ENCODE measurements at regions not wholly inside any gene's neighbourhood (a gene's known extent, or its start where the extent isn't known, plus 50 kb on each side); places are given as distances from the start of the nearest gene placed in this dataset.

DNA sequence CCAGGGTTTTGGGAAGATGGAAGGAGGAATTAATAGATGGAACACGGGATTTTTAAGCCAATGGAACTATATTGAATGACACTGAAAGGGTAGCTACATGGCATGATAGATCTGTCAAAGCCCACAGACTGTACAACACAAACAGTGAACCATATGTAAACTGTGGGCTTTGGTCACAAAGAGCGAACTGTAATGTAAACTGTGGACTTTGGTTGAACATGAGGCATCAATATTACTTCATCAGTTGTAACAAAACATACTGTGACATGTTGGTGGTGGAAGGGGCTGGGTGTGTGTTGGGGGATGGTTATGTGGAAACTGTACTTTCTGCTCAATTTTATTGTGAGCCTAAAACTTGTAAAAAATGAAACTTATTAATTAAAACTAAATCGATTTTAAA is 210.6 kb upstream of the HMGA2 start:
- Histone ChIP-seq H3K4me1 (ENCODE audit: control insufficient read depth, insufficient read depth, low read length) (no peaks in the 10 kb centered on the region), H3K9ac (ENCODE audit: low read length) (no peak overlapping the region), H3K36me3 (ENCODE audit: control insufficient read depth, insufficient read depth, low read length) (no peaks in the 10 kb centered on the region), H3K27me3 (ENCODE audit: control insufficient read depth, insufficient read depth, low read length) (no peaks in the 10 kb centered on the region), H3K9me3 (ENCODE audit: control insufficient read depth, insufficient read depth, low read depth, low read length) (0 out of 2 replicates have a peak, but pooled peaks cover 2% of the 10 kb centered on the region), H3K4me3 (ENCODE audit: low read depth, low read length) (no peak overlapping the region), H3K27ac (ENCODE audit: low read depth, low read length) (no peak overlapping the region)

DNA sequence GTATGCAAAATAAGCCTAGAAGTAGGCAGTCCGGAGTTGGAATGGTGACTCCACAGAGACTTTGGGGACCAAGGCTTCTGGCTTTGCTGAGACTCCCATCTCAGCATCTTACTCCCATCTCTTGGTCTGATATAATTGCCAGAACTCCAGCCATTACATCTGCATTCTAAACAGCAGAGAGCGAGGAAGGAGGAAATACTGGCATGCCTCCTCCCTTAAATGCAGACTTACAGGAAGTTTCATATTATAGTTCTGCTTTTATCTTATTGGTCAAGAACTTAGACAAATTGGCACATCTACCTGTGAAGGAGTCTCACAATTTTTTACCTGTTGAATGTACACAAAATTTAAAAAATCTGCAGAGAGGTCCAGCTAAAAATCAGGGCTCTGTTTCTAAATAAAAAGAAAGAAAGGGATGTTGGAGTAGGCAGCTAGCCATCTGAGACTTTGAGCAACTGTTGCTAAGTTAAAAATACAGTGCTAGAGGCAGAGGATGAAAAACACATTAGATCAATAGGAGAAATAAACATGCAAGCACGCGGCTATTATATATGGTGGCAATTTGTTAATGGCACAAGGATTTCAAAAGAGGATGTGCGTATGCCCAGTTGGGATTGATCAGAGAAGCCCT is 209.9 kb upstream of the HMGA2 start:
- Histone ChIP-seq H3K27me3 (ENCODE audit: control insufficient read depth, insufficient read depth, low read length) (no peaks in the 10 kb centered on the region), H3K4me3 (ENCODE audit: low read depth, low read length) (no peak overlapping the region), H3K27ac (ENCODE audit: low read depth, low read length) (no peak overlapping the region), H3K4me1 (ENCODE audit: control insufficient read depth, insufficient read depth, low read length) (no peaks in the 10 kb centered on the region), H3K36me3 (ENCODE audit: control insufficient read depth, insufficient read depth, low read length) (no peaks in the 10 kb centered on the region), H3K9ac (ENCODE audit: low read length) (no peak overlapping the region), H3K9me3 (ENCODE audit: control insufficient read depth, insufficient read depth, low read depth, low read length) (0 out of 2 replicates have a peak, but pooled peaks cover 2% of the 10 kb centered on the region)

DNA sequence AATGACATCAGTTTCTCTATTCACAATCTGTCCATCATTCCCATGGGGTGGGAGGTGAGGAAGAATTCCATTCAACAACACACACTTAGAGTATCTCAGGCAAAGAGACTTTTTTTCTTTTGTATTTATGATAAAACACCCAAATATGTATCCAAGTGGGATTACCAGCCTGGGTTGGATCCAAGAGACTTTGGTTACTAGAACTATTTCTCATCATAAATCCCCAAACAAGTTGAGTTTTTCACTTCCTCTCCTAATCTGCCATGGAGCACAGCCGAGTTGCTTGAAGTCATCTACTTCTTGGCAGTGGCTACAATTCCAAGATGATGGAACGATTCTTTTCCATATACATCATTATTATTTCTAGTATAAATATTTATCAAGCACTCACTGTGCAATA is 209.2 kb upstream of the HMGA2 start:
- H3K27ac ChIP-seq (ENCODE audit: low read depth, low read length): no peak overlapping the region
- H3K9me3 ChIP-seq (ENCODE audit: control insufficient read depth, insufficient read depth, low read depth, low read length): 0 out of 2 replicates have a peak, but pooled peaks cover 2% of the 10 kb centered on the region
- no peaks in the 10 kb centered on the region for H3K36me3 ChIP-seq (ENCODE audit: control insufficient read depth, insufficient read depth, low read length)
- H3K4me1 ChIP-seq (ENCODE audit: control insufficient read depth, insufficient read depth, low read length): peaks cover 3% of the 10 kb centered on the region; the same call in 1 of the 2 replicates
- no peak overlapping the region for H3K9ac ChIP-seq (ENCODE audit: low read length)
- no peak overlapping the region for H3K4me3 ChIP-seq (ENCODE audit: low read depth, low read length)
- H3K27me3 ChIP-seq (ENCODE audit: control insufficient read depth, insufficient read depth, low read length): no peaks in the 10 kb centered on the region

DNA sequence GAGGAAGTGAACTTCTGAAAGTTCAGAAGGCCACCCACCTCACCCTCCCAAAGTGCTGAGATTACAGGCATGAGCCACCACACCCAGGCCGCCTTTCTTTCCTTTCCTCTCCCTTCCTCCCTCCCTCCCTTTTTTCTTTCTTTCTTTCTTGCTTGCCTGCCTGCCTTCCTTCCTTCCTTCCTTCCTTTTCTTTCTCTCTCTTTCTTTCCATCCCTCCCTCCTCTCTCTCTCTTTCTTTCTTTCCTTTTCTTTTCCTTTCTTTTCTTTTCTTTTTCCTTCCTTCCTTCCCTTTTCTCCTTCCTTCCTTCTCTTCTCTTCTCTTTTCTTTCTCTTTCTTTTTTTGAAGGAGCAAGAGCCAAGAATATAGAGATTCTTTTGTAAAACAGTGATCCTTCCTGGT is 208.3 kb upstream of the HMGA2 start:
- no peaks in the 10 kb centered on the region for H3K36me3 ChIP-seq (ENCODE audit: control insufficient read depth, insufficient read depth, low read length)
- H3K27ac ChIP-seq (ENCODE audit: low read depth, low read length): no peak overlapping the region
- H3K9me3 ChIP-seq (ENCODE audit: control insufficient read depth, insufficient read depth, low read depth, low read length): 0 out of 2 replicates have a peak, but pooled peaks cover 2% of the 10 kb centered on the region
- H3K4me1 ChIP-seq (ENCODE audit: control insufficient read depth, insufficient read depth, low read length): peaks cover 3% of the 10 kb centered on the region; the same call in 1 of the 2 replicates
- H3K27me3 ChIP-seq (ENCODE audit: control insufficient read depth, insufficient read depth, low read length): no peaks in the 10 kb centered on the region
- H3K9ac ChIP-seq (ENCODE audit: low read length): no peak overlapping the region
- no peak overlapping the region for H3K4me3 ChIP-seq (ENCODE audit: low read depth, low read length)

DNA sequence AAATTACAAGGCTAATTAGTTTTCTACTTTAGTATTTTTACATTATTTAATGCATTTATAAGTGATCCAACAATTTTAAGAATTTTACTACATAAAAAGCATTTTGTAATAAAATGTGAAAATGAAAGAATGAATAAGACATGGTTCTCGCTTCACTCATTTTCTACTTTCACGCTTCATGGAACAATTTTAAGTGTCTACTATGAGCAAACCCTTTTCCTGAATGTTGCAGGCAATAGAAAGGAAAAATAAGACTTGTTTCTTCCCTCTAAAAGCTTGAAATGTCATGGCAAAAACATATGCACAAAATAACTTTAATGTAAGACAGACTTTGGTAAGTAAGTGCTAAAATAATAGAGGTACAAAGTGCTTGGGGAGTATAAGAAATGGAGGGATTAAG is 205.7 kb upstream of the HMGA2 start:
- peaks cover 3% of the 10 kb centered on the region; the same call in 1 of the 2 replicates for H3K4me1 ChIP-seq (ENCODE audit: control insufficient read depth, insufficient read depth, low read length)
- no peak overlapping the region for H3K9ac ChIP-seq (ENCODE audit: low read length)
- no peak overlapping the region for H3K27ac ChIP-seq (ENCODE audit: low read depth, low read length)
- 0 out of 2 replicates have a peak, but pooled peaks cover 2% of the 10 kb centered on the region for H3K9me3 ChIP-seq (ENCODE audit: control insufficient read depth, insufficient read depth, low read depth, low read length)
- no peak overlapping the region for H3K4me3 ChIP-seq (ENCODE audit: low read depth, low read length)
- H3K36me3 ChIP-seq (ENCODE audit: control insufficient read depth, insufficient read depth, low read length): no peaks in the 10 kb centered on the region
- no peaks in the 10 kb centered on the region for H3K27me3 ChIP-seq (ENCODE audit: control insufficient read depth, insufficient read depth, low read length)

DNA sequence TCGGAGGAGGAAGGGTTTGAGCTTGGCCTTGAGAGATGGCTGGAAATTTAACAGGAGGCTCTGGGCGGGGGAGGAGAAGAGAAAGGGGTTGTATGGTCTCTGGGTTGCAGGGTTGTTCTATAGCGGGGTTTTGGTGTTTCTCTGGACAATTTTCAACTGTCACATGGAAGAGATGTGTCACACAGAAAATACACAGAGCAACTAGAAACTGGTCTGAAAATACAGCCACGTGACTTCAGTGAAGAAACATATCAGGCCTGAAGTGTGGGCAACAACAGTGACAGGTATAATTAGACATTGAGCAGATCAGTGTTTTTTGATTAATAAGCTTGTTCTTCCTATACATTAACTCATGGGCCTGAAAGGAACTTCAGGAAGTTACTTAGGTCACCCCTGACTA is 205.3 kb upstream of the HMGA2 start:
- no peaks in the 10 kb centered on the region for H3K36me3 ChIP-seq (ENCODE audit: control insufficient read depth, insufficient read depth, low read length)
- no peak overlapping the region for H3K4me3 ChIP-seq (ENCODE audit: low read depth, low read length)
- no peaks in the 10 kb centered on the region for H3K27me3 ChIP-seq (ENCODE audit: control insufficient read depth, insufficient read depth, low read length)
- H3K4me1 ChIP-seq (ENCODE audit: control insufficient read depth, insufficient read depth, low read length): peaks cover 3% of the 10 kb centered on the region; the same call in 1 of the 2 replicates
- no peak overlapping the region for H3K9ac ChIP-seq (ENCODE audit: low read length)
- H3K27ac ChIP-seq (ENCODE audit: low read depth, low read length): no peak overlapping the region
- H3K9me3 ChIP-seq (ENCODE audit: control insufficient read depth, insufficient read depth, low read depth, low read length): 0 out of 2 replicates have a peak, but pooled peaks cover 2% of the 10 kb centered on the region

DNA sequence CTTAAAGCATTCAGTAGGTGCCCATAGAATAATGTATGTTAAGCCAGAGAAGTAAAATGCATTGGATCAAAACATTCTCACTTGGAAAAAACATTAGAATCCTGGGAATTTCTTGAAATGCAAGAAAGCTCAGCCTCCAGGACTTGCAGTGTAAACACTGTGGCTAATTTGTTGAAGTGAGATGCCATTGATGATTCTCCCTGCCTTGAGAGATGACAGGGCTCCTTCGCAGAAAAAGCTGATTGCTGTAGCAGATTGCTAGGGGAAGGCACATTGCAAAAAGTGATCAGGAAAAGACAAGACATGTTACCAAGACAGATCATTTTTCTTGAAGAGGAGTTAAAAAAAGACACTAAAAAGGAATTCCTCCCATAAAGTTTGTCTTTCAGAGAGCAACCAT is 204.2 kb upstream of the HMGA2 start:
- H3K36me3 ChIP-seq (ENCODE audit: control insufficient read depth, insufficient read depth, low read length): no peaks in the 10 kb centered on the region
- H3K4me1 ChIP-seq (ENCODE audit: control insufficient read depth, insufficient read depth, low read length): peaks cover 3% of the 10 kb centered on the region; the same call in 1 of the 2 replicates
- 0 out of 2 replicates have a peak, but pooled peaks cover 2% of the 10 kb centered on the region for H3K9me3 ChIP-seq (ENCODE audit: control insufficient read depth, insufficient read depth, low read depth, low read length)
- H3K27me3 ChIP-seq (ENCODE audit: control insufficient read depth, insufficient read depth, low read length): no peaks in the 10 kb centered on the region
- no peak overlapping the region for H3K9ac ChIP-seq (ENCODE audit: low read length)
- no peak overlapping the region for H3K27ac ChIP-seq (ENCODE audit: low read depth, low read length)
- no peak overlapping the region for H3K4me3 ChIP-seq (ENCODE audit: low read depth, low read length)

DNA sequence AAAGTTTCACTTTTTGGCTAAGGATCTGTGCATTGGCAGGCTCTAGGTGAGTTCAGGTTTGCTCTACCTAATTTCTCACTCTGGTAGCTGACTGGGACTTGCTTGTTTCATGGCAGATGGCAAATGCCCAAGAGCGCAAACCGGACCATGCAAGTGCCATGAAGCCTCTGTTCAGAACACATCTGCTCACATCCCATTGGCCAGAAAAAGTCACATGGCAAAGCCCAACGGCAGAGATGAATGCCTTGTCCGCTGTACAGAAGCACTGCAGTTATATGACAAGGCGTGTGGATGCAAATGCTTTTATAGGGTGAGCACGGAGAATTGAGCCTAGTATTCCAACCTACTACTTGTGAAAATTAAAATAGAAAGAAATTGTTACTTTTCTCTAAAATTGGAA is 202.2 kb upstream of the HMGA2 start:
- Histone ChIP-seq H3K27ac (ENCODE audit: low read depth, low read length) (no peak overlapping the region), H3K4me1 (ENCODE audit: control insufficient read depth, insufficient read depth, low read length) (peaks cover 3% of the 10 kb centered on the region; the same call in 1 of the 2 replicates), H3K27me3 (ENCODE audit: control insufficient read depth, insufficient read depth, low read length) (no peaks in the 10 kb centered on the region), H3K9ac (ENCODE audit: low read length) (no peak overlapping the region), H3K4me3 (ENCODE audit: low read depth, low read length) (no peak overlapping the region), H3K36me3 (ENCODE audit: control insufficient read depth, insufficient read depth, low read length) (no peaks in the 10 kb centered on the region), H3K9me3 (ENCODE audit: control insufficient read depth, insufficient read depth, low read depth, low read length) (no peaks in the 10 kb centered on the region)

DNA sequence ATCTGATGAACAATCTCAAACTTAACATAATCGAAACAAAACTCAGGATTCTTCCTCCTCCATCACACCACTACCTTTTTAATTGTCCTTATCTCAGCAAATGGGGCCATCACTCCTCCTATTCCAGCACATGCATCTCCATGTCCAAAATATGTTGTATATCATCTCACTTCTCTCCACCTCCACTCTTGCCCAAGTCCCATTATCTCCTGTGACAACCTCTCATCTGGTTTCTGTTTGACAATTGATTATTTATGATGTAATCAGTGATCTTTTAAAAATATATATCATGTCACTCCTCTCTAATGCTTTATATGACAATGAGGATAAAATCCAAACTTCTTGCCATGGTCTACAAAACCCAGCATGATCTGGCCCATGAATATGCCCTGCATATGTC is 200.8 kb upstream of the HMGA2 start:
- no peak overlapping the region for H3K9ac ChIP-seq (ENCODE audit: low read length)
- no peak overlapping the region for H3K4me3 ChIP-seq (ENCODE audit: low read depth, low read length)
- no peaks in the 10 kb centered on the region for H3K27me3 ChIP-seq (ENCODE audit: control insufficient read depth, insufficient read depth, low read length)
- no peaks in the 10 kb centered on the region for H3K36me3 ChIP-seq (ENCODE audit: control insufficient read depth, insufficient read depth, low read length)
- peaks cover 3% of the 10 kb centered on the region; the same call in 1 of the 2 replicates for H3K4me1 ChIP-seq (ENCODE audit: control insufficient read depth, insufficient read depth, low read length)
- no peaks in the 10 kb centered on the region for H3K9me3 ChIP-seq (ENCODE audit: control insufficient read depth, insufficient read depth, low read depth, low read length)
- H3K27ac ChIP-seq (ENCODE audit: low read depth, low read length): no peak overlapping the region

DNA sequence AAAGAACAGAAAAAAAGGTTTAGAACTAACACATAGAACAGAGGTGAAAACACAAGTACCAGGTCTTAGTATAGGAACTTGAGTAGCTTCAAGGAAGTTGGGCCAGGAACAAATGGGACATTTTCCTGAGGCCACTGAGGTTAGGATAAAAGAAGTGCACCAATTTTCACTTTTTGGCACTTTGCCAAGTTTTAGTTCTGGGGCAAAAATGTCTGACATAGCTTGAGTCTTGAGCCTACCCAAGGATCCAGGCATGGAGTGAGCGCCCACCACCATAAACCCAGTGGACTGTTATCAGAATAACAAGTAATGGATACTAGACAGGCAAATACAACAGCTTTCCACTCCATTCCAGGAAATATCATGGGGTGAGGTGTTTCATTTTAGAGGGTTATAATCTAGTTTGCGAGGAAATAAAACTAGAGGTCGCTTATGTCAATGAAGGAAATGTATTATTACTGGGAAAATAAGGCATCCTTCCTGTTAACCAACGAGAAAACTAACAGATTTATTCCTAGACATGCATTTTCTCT is 199.7 kb upstream of the HMGA2 start:
- Histone ChIP-seq H3K9ac (ENCODE audit: low read length) (no peak overlapping the region), H3K36me3 (ENCODE audit: control insufficient read depth, insufficient read depth, low read length) (no peaks in the 10 kb centered on the region), H3K9me3 (ENCODE audit: control insufficient read depth, insufficient read depth, low read depth, low read length) (no peaks in the 10 kb centered on the region), H3K27ac (ENCODE audit: low read depth, low read length) (no peak overlapping the region), H3K27me3 (ENCODE audit: control insufficient read depth, insufficient read depth, low read length) (no peaks in the 10 kb centered on the region), H3K4me3 (ENCODE audit: low read depth, low read length) (no peak overlapping the region), H3K4me1 (ENCODE audit: control insufficient read depth, insufficient read depth, low read length) (peaks cover 3% of the 10 kb centered on the region; the same call in 1 of the 2 replicates)

DNA sequence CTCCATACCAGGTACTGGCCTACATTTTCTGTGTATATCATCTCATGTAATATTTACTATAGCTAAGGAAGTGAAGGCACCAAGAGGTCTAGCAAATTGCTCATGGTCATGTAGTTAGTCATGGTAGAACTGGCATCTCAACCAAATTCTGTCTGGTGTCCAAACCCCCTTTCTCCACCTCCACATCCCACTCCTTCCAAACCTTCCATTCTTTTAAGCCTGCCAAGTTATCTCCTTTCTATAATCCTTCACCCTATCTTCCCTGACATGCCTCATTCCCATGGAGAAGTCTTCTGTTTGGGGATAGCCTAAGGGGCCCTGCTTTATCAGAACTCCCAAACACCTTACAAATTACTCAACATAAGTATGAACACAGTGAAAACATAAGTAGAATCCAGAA is 196.2 kb upstream of the HMGA2 start:
- H3K9ac ChIP-seq (ENCODE audit: low read length): no peak overlapping the region
- H3K36me3 ChIP-seq (ENCODE audit: control insufficient read depth, insufficient read depth, low read length): no peaks in the 10 kb centered on the region
- H3K9me3 ChIP-seq (ENCODE audit: control insufficient read depth, insufficient read depth, low read depth, low read length): no peaks in the 10 kb centered on the region
- H3K27me3 ChIP-seq (ENCODE audit: control insufficient read depth, insufficient read depth, low read length): no peaks in the 10 kb centered on the region
- no peak overlapping the region for H3K27ac ChIP-seq (ENCODE audit: low read depth, low read length)
- peaks cover 3% of the 10 kb centered on the region; the same call in 1 of the 2 replicates for H3K4me1 ChIP-seq (ENCODE audit: control insufficient read depth, insufficient read depth, low read length)
- no peak overlapping the region for H3K4me3 ChIP-seq (ENCODE audit: low read depth, low read length)
